ENCODE measurements at regions not wholly inside any gene's neighbourhood (a gene's known extent, or its start where the extent isn't known, plus 50 kb on each side); places are given as distances from the start of the nearest gene placed in this dataset.

DNA sequence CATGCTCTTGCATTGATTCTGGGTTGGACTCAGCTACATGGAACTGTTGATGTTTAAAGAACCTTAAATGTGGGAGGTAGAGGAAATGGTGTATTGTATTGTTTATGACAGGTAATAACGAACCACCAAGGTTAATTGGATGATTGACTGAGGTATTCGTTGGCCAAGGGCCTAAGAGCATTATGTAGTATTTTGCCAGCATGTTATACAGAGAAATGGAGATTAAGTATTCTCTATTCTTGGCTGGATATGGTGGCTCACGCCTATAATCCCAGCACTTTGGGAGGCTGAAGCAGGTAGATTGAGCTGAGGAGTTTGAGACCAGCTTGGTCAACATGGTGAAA, 59.0 kb upstream of the CDK20 start:
- ATAC-seq, result no peak

DNA sequence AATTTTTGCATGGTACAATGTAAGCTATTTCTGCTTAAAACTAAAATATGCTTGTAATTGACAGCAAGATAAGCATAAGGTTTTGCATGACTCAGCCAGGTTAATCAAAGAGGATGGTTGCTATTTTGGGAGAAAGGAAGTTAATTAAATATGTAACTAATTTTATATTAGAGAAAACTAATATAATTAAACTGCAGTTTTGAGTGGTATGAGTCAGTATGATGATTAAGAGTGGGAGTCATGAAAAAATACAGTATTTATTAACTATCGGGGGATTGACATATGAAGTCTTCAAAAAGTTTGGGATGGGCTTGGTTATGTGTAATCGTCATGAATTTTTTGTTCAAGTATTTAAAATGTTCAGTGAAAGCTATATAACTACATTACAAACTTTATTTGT, 54.0 kb upstream of the CDK20 start:
- no peak for ATAC-seq

DNA sequence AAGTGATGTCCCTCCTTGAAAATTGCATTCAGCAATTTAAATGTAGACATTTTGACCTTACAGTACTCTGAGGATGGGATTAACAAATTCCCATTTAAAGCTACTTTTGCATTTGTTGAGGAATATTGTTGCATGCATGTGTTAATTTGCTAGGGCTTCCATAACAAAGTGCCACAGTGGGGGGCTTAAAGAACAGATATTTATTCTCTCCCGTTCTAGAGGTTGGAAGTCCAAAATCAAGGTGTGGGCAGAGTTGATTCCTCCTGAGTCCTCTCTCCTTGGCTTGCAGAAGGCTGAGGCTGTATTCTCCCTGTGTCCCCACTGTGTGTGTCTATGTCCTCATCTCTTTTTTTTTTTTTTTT, 51.8 kb upstream of the CDK20 start:
- no peak for ATAC-seq

DNA sequence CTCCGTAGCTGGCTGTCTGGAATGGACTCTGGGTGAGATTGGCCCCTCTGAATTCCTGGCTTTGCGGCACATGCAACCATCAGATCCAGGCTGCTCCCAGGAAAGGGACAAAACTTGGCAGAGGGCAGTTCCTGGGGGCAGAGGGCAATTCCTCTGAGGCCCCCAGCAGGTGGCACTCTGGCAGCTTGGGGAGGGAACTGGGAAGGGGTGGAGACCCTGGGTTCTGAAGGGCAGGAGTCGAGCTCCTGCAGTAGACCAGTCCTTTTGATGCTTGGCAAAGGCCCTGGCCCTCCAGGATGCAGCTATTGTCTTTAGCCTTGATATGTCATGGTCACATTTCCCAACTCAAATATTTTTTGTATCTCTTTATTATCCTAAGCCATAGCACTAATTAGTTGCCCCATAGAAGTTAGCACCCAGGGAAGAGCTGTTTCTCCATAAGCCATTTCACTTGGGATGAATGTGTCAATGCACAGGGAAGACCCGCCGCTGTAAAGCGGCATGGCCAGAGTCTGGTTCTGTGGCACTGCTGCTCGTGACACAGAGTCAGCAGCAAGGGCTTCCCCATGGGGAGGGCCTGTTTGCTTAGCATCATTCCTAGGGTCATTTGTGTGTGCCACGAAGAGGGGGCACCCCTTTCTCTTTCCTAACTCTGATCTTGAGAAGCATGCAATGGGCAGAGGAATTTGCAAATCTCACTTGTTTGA, 51.2 kb upstream of the CDK20 start:
- ATAC-seq, result no peak

DNA sequence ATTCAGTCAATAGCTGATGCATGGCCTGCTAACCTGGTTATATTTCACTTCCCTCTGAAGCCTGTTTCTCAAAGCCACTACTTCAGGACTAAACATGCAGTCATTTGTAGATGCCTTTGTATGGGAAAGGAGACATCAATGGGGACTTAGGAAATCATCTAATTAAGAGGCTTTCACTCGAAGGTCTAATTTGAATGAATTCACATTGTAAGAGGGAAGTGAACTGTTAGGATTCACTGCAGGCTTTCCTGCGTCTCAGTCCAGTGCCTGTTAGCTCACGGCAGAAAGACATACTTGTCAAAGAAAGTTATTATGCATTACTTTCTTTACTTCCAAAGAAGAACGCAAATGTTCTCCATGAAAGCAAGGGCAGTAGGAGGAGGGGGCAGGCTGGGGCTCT, 50.6 kb upstream of the CDK20 start:
- no peak for ATAC-seq
